NCI-H2227 (cell line): ENCODE measurements at regions not wholly inside any gene's neighbourhood (a gene's known extent, or its start where the extent isn't known, plus 50 kb on each side); places are given as distances from the start of the nearest gene placed in this dataset.
"Not testable (repeated sequence)": the region's sequence is repeated elsewhere in the genome, so short reads cannot be mapped to it uniquely, and the experiment has no call there.

ENCODE experiments used
- DNase-seq: peaks from one replicate; lab custom pipeline; 2025; ENCODE audit not compliant: unreplicated experiment; lab: John Stamatoyannopoulos, UW

- DNase-seq, result not testable (repeated sequence)
Observed at GRCh38 chr2:89756616-89757015, 1065.1 kb downstream of the RPIA start.

DNA sequence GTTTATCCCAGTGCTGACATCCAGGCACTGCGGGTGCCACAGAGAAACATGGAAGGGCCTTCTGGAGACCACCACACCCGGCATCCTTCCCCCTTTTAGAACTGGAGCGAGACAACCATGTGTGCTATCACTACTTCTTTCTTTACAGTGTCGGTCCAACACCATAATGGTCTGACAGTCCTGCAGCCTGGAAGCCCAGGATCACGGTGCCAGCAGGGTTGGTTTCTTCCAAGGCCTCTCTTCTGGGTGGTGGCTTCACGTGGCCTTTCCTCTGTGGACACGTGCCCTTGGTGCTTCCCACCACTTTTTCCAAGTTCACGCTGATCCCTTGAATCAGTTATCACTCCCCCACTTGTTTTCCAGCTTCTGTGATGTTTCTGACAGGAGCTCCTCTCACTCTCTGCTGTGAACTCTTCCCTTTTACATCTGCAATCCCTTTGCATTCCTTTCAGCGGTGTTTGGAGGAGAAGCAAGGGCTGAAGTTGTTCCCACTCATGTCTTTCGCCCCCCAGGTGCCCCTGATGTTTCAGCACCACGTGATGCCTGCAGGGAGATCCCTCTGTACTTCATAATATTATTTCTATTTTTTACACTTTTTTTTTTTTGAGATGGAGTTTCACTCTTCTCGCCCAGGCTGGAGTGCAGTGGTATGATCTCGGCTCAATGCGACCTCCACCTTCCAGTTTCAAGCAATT is 1067.0 kb downstream of the RPIA start:
- not testable (repeated sequence) for DNase-seq

GRCh38 chr2:89760762-89761161 is 1069.3 kb downstream of the RPIA start:
- DNase-seq, result not testable (repeated sequence)

DNA sequence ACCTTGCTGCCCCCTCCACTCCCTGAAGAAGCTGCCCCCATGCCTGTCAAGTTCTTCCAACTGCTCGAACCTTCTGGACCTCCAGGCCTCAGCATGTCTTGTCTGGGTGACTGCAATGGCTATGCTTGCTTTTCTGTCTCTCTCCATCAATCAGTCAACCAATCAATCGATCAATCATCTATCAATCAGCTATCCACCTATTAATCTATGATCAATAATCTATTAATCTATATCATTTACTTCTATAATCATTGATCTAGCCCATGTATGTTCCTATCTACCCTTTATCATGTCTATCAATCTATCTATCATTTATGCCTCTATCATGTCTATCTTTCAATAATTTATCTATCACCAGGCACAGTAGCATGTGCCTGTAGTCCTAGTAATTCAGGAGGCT is 1069.7 kb downstream of the RPIA start:
- not testable (repeated sequence) for DNase-seq

DNA sequence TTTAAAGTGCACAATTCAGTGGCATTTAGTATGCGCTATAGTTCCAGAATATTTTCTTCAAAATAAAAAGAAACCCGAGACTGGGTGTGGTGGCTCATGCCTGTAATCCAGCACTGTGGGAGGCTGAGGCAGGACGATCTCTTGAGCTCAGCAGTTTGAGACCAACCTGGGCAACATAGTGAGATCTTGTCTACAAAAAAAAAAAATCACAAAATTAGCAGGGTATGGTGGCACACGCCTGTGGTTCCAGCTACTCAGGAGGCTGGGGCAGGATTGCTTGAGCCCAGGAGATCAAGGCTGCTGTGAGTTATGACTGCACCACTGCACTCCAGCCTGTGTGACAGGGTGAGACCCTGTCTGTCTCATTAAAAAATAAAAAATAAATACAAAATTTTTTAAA is 1070.4 kb downstream of the RPIA start:
- DNase-seq, result not testable (repeated sequence)

GRCh38 chr2:89762461-89763253 is 1071.2 kb downstream of the RPIA start:
- DNase-seq, result not testable (repeated sequence)

GRCh38 chr2:89763254-89763580 is 1071.7 kb downstream of the RPIA start:
- DNase-seq, result no peak

- no peak for DNase-seq
Observed at GRCh38 chr2:89763581-89764485, 1072.4 kb downstream of the RPIA start.

DNA sequence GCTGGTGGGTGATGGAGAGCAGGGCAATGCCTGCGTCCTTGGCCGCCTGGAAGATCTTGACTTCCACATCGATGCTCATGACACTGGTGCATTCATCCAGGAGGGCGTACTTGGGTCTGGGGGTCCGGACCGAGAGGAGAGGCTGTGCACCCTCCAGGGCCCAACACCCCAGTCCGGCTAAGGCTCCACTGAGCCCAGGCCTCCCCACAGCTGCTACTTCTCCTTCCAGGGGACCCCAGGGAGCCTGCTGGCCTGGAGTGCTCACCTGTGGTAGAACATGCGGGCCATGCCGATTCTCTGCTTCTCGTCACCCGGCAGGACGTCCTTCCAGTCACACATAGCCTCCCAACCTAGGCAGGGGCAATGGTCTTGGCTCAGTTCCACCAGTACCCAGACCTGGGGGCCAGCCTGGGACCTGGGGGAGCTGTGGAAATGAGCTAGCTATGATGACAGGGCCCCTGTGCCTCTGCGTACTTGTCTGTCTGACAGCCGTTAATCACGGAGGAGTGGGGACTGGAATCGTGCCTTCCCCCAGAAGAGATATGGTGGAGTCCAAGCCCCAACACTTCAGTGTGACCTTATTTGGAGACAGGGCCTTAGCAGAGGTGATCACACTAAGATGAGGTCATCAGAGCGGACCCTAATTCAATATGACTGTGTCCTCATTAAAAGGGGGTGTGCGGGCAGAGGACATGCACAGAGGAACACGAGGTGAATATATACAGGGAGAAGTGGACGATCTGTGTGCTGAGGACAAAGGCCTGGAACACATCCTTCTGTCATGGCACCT is 1073.3 kb downstream of the RPIA start:
- not testable (repeated sequence) for DNase-seq

GRCh38 chr2:89765361-89765718 is 1073.9 kb downstream of the RPIA start:
- not testable (repeated sequence) for DNase-seq

- DNase-seq, result not testable (repeated sequence)
Observed at GRCh38 chr2:89766141-89766990, 1074.9 kb downstream of the RPIA start.

DNA sequence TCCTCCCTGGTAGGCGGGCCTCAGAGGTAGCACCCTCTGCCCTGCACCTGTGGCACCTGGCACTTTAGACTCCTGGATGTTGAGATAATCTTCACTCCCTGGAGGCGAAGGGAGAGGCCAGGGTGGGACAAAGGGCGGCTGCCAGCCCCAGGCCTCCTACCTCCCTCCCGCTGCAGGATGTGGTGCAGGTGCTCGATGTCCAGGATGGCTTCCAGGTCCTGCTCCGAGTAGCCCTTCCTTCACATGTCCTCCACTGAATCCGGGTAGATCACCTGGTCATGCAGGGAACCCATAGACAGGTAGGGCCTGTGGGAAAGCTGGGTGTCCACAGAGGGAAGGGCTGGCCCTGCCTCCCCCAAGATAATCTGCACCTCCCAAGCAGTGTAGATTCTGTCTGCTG is 1075.6 kb downstream of the RPIA start:
- not testable (repeated sequence) for DNase-seq

DNA sequence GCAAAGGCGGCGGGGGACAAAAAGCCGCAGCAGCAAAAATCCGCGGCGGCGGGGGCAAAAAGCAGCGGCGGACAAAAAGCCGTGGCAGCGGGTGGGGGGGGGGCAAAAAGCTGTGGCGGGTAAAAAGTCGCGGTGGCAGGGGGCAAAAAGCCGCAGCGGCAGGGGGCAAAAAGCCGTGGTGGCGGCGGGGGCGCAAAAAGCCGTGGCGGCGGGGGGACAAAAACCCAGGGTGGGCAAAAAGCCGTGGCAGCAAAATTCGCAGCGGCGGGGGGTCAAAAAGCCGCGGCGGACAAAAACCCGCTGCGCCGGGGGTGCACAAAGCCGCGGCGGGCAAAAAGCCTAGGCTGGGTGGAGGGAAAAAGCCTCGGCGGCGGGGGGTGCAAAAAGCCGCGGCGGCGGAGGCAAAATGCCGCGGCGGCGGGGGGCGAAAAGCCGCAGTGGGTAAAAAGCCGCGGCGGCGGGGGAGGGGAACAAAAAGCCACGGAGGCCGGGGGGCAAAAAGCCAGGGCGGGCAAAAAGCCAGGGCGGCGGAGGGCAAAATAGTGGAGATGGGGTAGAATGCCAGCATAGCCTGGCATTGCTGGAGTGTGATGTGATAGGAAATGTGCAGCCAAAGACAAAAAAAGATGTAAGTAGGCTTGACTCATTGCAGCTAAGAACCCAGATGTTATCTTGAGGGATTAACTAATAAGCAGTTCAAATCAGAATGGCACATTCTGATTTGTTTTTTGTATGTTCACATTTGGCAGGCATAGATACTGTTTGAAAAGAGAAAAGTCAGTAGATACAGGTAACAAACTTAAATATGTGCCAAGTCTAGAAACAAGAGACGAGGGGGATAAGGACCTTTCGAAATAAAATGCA is 1076.3 kb downstream of the RPIA start:
- no peak for DNase-seq

DNA sequence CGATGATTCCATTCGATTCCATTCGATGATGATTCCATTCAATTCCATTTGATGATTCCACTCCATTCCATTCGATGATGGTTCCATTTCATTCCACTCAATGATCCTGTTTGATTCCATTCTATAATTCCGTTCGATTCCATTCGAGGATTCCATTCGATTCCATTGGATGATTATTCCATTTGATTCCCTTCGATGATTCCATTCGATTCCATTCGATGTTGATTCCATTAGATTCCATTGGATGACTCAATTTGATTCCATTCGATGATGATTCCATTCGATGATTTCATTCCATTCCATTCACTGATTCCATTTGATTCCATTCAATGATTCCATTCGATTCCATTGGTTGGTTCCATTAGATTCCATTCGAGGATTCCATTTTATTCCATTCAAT is 1084.4 kb downstream of the RPIA start:
- DNase-seq, result no peak

- DNase-seq, result no peak
Observed at GRCh38 chr2:89780318-89780717, 1088.8 kb downstream of the RPIA start.

- no peak for DNase-seq
Observed at GRCh38 chr2:89781962-89782361, 1090.5 kb downstream of the RPIA start.

DNA sequence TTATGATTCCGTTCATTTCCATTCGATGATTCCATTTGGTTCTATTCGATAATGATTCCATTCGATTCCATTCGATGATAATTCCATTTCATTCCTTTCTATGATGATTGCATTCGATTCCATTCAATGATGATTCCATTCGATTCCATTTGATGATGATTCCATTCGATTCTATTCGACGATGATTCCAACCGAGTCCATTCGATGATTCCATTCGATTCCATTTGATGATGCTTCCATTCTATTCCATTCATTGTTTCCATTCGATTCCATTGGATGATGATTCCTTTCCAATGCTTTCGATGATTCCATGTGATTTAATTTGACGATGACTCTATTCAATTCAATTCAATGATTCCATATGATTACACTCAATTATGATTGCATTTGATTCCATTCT is 1093.5 kb downstream of the RPIA start:
- no peak for DNase-seq

- DNase-seq, result not testable (repeated sequence)
Observed at GRCh38 chr2:89785528-89785927, 1094.1 kb downstream of the RPIA start.

GRCh38 chr2:89786642-89787041 is 1095.2 kb downstream of the RPIA start:
- not testable (repeated sequence) for DNase-seq
